ENCODE measurements at regions not wholly inside any gene's neighbourhood (a gene's known extent, or its start where the extent isn't known, plus 50 kb on each side); places are given as distances from the start of the nearest gene placed in this dataset.

DNA sequence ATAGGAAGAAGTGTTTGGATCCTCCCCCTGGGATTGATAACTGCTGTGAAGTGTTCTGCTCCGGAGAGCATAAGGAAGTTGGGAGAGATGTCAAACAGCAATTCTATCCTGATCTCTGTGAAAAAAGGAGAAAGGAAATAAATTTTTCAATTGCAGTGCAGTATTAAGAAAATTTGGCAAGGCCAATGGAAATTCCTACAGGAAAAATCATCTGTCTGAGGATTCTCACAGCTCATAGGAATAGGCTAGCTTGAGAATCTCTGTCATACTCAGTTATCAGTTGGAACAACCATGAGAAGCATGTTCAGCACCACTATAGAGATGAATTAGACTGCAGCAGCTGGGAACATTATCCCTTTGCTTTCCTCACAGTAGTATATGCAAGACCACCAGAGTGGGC lies 1238.9 kb upstream of the MIR17HG start:
- H3K9me3 ChIP-seq (ENCODE audit: control insufficient read depth, low read length): no peaks in the 10 kb centered on the region
- 89% methylated on average over 1 of the region's 1 CpG; no CpG with 5 or more reads in 1 of the 2 experiments for WGBS, 2 experiments (ENCODE audit: insufficient coverage in 2 of 2)
- no peaks in the 10 kb centered on the region for H3K36me3 ChIP-seq (ENCODE audit: control insufficient read depth, insufficient read depth, low read length)

DNA sequence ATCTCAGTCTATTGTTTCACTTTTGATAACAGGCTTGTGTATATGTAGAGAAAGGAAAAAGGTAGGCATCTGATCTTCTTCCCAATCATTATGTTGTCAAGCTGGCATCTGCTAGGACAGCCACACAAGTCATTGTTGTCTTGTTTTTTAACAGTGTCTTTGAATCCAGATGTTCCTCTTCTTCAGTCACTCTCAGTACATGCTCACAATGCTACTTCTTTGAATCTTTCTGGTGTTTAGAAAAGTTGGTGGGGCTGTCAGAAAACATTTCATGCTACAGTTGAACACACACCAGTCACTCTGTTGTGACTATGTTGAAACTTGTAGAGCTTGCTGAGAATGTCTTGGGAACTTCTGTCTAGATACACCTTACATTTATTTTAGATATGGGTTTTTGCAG lies 1231.4 kb upstream of the MIR17HG start:
- H3K36me3 ChIP-seq (ENCODE audit: control insufficient read depth, insufficient read depth, low read length): no peaks in the 10 kb centered on the region
- H3K4me1 ChIP-seq (ENCODE audit: control insufficient read depth, insufficient read depth, low read length, poor library complexity, severe bottlenecking): no peaks in the 10 kb centered on the region
- H3K4me3 ChIP-seq (ENCODE audit: extremely low read depth, insufficient read depth, low read length, poor library complexity, severe bottlenecking): no peak overlapping the region
- no peaks in the 10 kb centered on the region for H3K9me3 ChIP-seq (ENCODE audit: control insufficient read depth, low read length)
- H3K27ac ChIP-seq (ENCODE audit: low read depth, low read length, severe bottlenecking): no peak overlapping the region

More for the DNA sequence above, 1238.9 kb upstream of the MIR17HG start:
- H3K4me3 ChIP-seq (ENCODE audit: extremely low read depth, insufficient read depth, low read length, poor library complexity, severe bottlenecking): no peak overlapping the region
- H3K4me1 ChIP-seq (ENCODE audit: control insufficient read depth, insufficient read depth, low read length, poor library complexity, severe bottlenecking): no peaks in the 10 kb centered on the region
- H3K27ac ChIP-seq (ENCODE audit: low read depth, low read length, severe bottlenecking): no peak overlapping the region

DNA sequence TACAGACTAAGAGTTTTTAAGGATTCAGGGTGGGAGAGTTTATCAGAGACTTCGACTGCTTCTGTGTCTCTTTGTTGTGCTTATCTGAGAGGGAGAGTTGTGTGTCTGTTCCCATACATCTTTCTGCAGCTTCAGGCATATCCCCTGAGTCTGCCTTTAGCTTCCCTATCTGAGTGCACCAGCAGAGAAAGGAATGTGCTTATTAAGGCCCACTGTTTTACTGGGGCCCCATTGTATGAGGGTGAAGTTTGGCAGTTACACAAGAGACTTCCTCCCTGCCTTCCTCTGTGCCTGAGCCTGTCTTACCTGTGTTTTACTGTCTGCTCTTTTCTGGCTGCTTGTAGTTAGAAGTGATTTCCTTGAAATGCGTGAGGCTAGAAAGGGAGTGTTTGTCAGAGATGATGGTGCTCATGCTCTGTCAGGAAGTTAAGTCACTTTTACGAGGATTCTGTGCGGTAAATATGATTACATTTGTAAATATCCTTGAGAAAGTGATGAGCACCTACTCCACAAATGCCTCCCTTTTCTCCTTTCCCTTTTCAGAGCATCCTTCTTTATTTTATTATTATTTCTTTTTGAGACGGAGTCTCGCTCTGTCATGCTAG lies 1228.9 kb upstream of the MIR17HG start:
- Histone ChIP-seq H3K4me1 (ENCODE audit: control insufficient read depth, insufficient read depth, low read length, poor library complexity, severe bottlenecking) (no peaks in the 10 kb centered on the region), H3K36me3 (ENCODE audit: control insufficient read depth, insufficient read depth, low read length) (no peaks in the 10 kb centered on the region), H3K9me3 (ENCODE audit: control insufficient read depth, low read length) (no peaks in the 10 kb centered on the region), H3K4me3 (ENCODE audit: extremely low read depth, insufficient read depth, low read length, poor library complexity, severe bottlenecking) (no peak overlapping the region), H3K27ac (ENCODE audit: low read depth, low read length, severe bottlenecking) (no peak overlapping the region)
- 83 to 100% methylated on average over 2 to 3 of the region's 6 CpGs for WGBS, 2 experiments (ENCODE audit: insufficient coverage in 2 of 2)

DNA sequence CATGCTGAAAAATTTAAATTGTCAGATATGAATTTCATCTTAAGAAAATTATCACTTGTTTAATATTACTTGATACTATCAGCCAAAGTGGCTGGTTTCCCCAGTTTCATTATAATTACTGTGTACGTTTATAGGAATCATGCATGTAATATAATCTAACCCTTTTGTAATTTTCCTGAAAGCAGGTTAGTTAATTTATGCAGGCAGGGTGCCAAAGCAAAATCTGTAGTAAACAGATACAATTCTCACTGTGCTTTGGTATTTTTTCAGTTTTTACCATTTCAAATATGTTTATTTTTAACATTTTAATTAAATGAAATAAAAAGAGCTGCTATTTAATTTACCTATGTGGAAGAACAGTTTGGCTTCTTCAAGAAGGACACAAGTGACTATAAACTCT lies 1227.5 kb upstream of the MIR17HG start:
- no CpG with 5 or more reads among the region's 1 CpG for WGBS, 2 experiments (ENCODE audit: insufficient coverage in 2 of 2)
- Histone ChIP-seq H3K9me3 (ENCODE audit: control insufficient read depth, low read length) (no peaks in the 10 kb centered on the region), H3K36me3 (ENCODE audit: control insufficient read depth, insufficient read depth, low read length) (no peaks in the 10 kb centered on the region), H3K4me1 (ENCODE audit: control insufficient read depth, insufficient read depth, low read length, poor library complexity, severe bottlenecking) (no peaks in the 10 kb centered on the region), H3K27ac (ENCODE audit: low read depth, low read length, severe bottlenecking) (no peak overlapping the region), H3K4me3 (ENCODE audit: extremely low read depth, insufficient read depth, low read length, poor library complexity, severe bottlenecking) (no peak overlapping the region)

DNA sequence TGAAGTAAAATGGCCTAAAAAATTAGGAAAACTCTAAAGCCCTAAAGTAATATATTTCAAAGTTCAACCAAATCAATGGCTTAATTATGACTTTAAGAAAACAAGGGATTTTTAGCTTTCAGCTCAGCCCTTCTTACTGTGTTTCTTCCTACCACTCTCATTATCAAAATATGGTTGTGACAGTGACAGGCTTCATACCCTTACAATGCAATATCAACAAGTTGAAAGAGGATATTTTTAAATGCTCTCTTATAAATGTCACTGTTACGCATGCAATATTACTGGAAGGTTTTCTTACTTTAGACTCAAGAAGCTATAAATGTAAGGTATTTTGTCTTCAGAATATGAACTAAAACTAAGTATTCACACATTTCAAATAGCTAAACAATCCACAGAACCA lies 1225.7 kb upstream of the MIR17HG start:
- no peaks in the 10 kb centered on the region for H3K4me1 ChIP-seq (ENCODE audit: control insufficient read depth, insufficient read depth, low read length, poor library complexity, severe bottlenecking)
- no CpG with 5 or more reads among the region's 1 CpG for WGBS, 2 experiments (ENCODE audit: insufficient coverage in 2 of 2)
- H3K27ac ChIP-seq (ENCODE audit: low read depth, low read length, severe bottlenecking): no peak overlapping the region
- H3K4me3 ChIP-seq (ENCODE audit: extremely low read depth, insufficient read depth, low read length, poor library complexity, severe bottlenecking): no peak overlapping the region
- no peaks in the 10 kb centered on the region for H3K9me3 ChIP-seq (ENCODE audit: control insufficient read depth, low read length)
- no peaks in the 10 kb centered on the region for H3K36me3 ChIP-seq (ENCODE audit: control insufficient read depth, insufficient read depth, low read length)

DNA sequence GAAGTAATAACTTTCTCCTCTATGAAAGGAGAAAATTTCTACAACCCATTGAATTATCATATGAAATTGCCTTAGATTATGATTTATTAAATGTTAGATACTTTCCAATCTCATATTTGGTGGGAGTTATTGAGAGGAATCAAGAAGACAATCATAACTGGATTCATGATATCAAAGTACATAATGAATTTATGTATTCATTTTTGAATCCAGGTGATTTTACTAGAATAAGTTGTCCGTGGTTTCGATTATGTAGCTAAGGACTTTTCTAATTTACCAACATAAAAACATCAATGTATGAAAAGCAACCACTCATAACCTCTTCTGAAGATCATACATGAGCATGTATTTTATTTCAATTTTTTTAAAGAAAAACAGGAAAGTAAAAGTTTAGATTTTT lies 1225.0 kb upstream of the MIR17HG start:
- Histone ChIP-seq H3K4me3 (ENCODE audit: extremely low read depth, insufficient read depth, low read length, poor library complexity, severe bottlenecking) (no peak overlapping the region), H3K9me3 (ENCODE audit: control insufficient read depth, low read length) (no peaks in the 10 kb centered on the region), H3K36me3 (ENCODE audit: control insufficient read depth, insufficient read depth, low read length) (no peaks in the 10 kb centered on the region), H3K27ac (ENCODE audit: low read depth, low read length, severe bottlenecking) (no peak overlapping the region), H3K4me1 (ENCODE audit: control insufficient read depth, insufficient read depth, low read length, poor library complexity, severe bottlenecking) (no peaks in the 10 kb centered on the region)
- WGBS, 2 experiments (ENCODE audit: insufficient coverage in 2 of 2): no CpG with 5 or more reads among the region's 2 CpGs

DNA sequence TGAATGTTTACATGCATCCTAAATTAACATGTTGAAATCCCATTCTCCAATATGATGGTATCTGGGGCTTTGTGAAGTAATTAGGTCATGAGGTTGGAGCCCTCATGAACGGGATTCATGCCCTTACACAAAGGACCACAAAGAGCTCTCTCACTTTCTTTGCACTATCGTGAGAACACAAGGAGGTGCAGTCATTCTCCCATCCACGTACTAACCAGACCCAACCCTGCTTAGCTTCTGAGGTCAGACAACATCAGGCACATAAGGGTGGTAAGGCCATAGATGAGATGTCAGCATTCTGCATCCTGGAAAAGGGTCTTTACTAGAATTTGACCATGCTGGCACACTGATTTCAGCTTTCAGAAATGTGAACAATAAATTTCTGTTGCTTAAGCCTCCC lies 1211.9 kb upstream of the MIR17HG start:
- H3K27ac ChIP-seq (ENCODE audit: low read depth, low read length, severe bottlenecking): no peak overlapping the region
- 83% methylated on average over 1 of the region's 3 CpGs; no CpG with 5 or more reads in 1 of the 2 experiments for WGBS, 2 experiments (ENCODE audit: insufficient coverage in 2 of 2)

DNA sequence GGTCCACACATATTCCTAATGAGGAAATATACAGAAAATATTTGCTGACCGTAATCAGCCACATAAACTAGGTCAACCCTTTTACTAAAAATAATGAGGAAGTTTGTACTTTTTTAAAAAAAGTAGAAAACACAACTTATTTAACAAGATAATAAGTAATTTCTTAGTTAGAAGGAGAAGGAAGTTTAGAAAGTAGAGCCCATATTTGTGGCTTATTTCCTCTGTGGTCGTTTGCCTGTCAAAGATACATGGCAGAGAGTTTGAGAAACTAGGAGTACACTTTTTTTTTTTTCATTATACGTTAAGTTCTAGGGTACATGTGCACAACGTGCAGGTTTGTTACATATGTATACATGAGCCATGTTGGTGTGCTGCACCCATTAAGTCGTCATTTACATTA lies 1205.2 kb upstream of the MIR17HG start:
- H3K27ac ChIP-seq (ENCODE audit: low read depth, low read length, severe bottlenecking): no peak overlapping the region
- no peak overlapping the region for H3K4me3 ChIP-seq (ENCODE audit: extremely low read depth, insufficient read depth, low read length, poor library complexity, severe bottlenecking)
- H3K9me3 ChIP-seq (ENCODE audit: control insufficient read depth, low read length): no peaks in the 10 kb centered on the region
- no peaks in the 10 kb centered on the region for H3K4me1 ChIP-seq (ENCODE audit: control insufficient read depth, insufficient read depth, low read length, poor library complexity, severe bottlenecking)
- 83 to 89% methylated on average over 1 to 2 of the region's 5 CpGs for WGBS, 2 experiments (ENCODE audit: insufficient coverage in 2 of 2)
- no peaks in the 10 kb centered on the region for H3K36me3 ChIP-seq (ENCODE audit: control insufficient read depth, insufficient read depth, low read length)

More for the DNA sequence above, 1211.9 kb upstream of the MIR17HG start:
- Histone ChIP-seq H3K9me3 (ENCODE audit: control insufficient read depth, low read length) (no peaks in the 10 kb centered on the region), H3K4me3 (ENCODE audit: extremely low read depth, insufficient read depth, low read length, poor library complexity, severe bottlenecking) (no peak overlapping the region), H3K4me1 (ENCODE audit: control insufficient read depth, insufficient read depth, low read length, poor library complexity, severe bottlenecking) (no peaks in the 10 kb centered on the region), H3K36me3 (ENCODE audit: control insufficient read depth, insufficient read depth, low read length) (no peaks in the 10 kb centered on the region)

DNA sequence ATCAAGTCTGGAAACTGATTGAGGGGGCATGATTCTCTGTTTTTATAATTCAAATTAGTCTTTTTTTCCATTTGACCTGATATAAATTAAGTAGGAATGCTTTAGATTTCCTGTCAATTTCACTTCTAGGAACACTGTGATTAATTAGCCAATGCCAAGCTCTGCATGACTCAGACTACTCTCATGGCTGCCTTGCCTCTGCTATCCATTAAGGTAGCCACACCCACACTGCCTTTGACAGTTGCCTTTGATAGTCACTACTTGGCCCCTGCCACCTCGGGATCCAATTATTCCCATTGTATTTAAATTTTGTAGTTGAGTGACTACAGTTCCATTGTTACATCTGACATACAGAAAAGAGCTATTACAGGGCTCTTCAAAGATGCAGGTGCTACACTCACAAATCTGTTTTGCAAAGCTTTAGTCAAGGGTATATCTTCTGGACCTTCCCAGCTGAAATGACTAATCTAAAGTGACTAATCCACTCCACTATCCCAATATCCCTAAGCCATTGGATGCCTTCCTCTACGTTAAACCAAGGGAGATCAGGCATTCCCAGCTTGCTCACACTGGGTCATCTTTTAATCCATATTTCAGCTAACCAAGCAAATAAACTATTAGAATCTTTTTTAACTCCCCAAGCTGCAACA lies 1193.1 kb upstream of the MIR17HG start:
- Histone ChIP-seq H3K27ac (ENCODE audit: low read depth, low read length, severe bottlenecking) (no peak overlapping the region), H3K4me3 (ENCODE audit: extremely low read depth, insufficient read depth, low read length, poor library complexity, severe bottlenecking) (no peak overlapping the region), H3K9me3 (ENCODE audit: control insufficient read depth, low read length) (no peaks in the 10 kb centered on the region), H3K36me3 (ENCODE audit: control insufficient read depth, insufficient read depth, low read length) (no peaks in the 10 kb centered on the region), H3K4me1 (ENCODE audit: control insufficient read depth, insufficient read depth, low read length, poor library complexity, severe bottlenecking) (no peaks in the 10 kb centered on the region)
- WGBS, 2 experiments (ENCODE audit: insufficient coverage in 2 of 2): 71 to 100% methylated on average over 1 of the region's 2 CpGs

DNA sequence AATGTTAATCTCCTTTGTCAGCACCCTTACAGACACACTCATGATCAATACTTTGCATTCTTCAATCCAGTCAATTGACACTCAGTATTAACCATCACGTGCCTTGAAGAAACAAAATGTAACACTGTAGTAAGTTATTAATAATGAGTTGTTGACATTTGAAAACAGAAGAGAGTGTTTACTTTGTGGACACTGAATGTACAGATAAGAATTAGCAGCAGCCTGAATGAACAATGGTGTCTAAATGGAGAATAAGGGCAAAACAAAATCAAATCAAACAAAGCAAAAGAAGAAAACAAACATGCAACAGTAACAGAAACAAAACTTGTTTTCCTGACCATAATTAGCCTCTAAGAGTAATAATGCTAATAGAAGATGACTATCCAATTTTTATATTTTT lies 1191.1 kb upstream of the MIR17HG start:
- no CpG with 5 or more reads among the region's 1 CpG for WGBS, 2 experiments (ENCODE audit: insufficient coverage in 2 of 2)
- Histone ChIP-seq H3K9me3 (ENCODE audit: control insufficient read depth, low read length) (no peaks in the 10 kb centered on the region), H3K4me3 (ENCODE audit: extremely low read depth, insufficient read depth, low read length, poor library complexity, severe bottlenecking) (no peak overlapping the region), H3K4me1 (ENCODE audit: control insufficient read depth, insufficient read depth, low read length, poor library complexity, severe bottlenecking) (no peaks in the 10 kb centered on the region), H3K36me3 (ENCODE audit: control insufficient read depth, insufficient read depth, low read length) (no peaks in the 10 kb centered on the region), H3K27ac (ENCODE audit: low read depth, low read length, severe bottlenecking) (no peak overlapping the region)

DNA sequence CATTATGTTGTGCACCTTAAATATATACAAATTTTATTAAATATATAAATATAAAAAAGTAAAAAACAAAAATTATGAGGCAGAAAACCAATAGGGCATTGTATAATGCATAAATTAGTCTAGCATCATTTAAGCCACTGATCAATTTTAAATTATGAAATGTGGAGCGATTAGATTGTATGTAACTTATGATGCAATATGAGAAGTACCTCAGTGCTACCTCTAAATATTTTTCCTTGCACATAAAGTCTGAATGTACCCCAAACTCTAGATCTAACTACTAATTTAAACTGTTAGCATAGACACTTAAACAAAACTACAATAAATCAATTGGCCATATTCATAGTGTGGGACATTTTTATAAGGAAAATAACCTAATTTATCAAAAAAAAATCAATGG lies 1178.5 kb upstream of the MIR17HG start:
- no peak overlapping the region for H3K4me3 ChIP-seq (ENCODE audit: extremely low read depth, insufficient read depth, low read length, poor library complexity, severe bottlenecking)
- no CpG with 5 or more reads among the region's 1 CpG for WGBS, 2 experiments (ENCODE audit: insufficient coverage in 2 of 2)
- no peaks in the 10 kb centered on the region for H3K36me3 ChIP-seq (ENCODE audit: control insufficient read depth, insufficient read depth, low read length)
- H3K9me3 ChIP-seq (ENCODE audit: control insufficient read depth, low read length): no peaks in the 10 kb centered on the region
- no peaks in the 10 kb centered on the region for H3K4me1 ChIP-seq (ENCODE audit: control insufficient read depth, insufficient read depth, low read length, poor library complexity, severe bottlenecking)
- no peak overlapping the region for H3K27ac ChIP-seq (ENCODE audit: low read depth, low read length, severe bottlenecking)

All from mesodermal cell (in vitro differentiated cells).